Activated naive CD4-positive, alpha-beta T cell treated with anti-CD3 and anti-CD28 coated beads, Interleukin-2, amount 50 U/mL, for 16 hours (primary cell): ENCODE measurements at regions not wholly inside any gene's neighbourhood (a gene's known extent, or its start where the extent isn't known, plus 50 kb on each side); places are given as distances from the start of the nearest gene placed in this dataset.

Experiments
- DNase-seq: peaks from one replicate; pipeline ENCODE4 v3.0.0-alpha.2; 2020

DNA sequence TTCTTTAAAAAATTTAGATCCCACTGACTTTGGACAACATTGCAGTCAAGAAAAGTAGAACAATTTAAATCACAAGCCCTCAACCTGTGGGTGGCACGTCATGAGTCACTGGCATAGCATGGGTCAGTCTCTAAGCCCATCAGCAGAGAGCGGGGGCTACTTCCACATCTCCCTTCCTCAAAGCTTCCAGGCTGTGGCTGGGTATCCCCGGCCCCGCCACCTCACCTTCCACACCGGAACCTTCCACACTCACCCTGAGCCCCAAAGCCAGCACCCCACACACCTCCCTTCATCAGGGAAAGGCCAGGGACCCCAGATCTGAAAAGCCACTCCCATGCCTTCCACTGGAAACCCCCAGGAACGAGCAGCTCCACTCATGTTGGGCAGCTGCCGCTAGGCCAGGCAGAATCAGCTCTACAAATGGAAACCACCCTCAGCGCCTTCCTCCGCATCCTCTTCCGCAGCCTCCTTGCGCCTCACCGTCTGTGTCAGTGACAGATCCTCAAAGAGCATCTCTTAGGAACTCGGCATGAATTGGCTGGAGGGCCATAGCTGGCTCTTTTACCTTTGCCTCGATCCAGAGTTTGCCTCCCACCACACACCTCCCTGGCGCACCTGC lies 156.5 kb downstream of the ERCC6L2 start:
- no peak for DNase-seq

DNA sequence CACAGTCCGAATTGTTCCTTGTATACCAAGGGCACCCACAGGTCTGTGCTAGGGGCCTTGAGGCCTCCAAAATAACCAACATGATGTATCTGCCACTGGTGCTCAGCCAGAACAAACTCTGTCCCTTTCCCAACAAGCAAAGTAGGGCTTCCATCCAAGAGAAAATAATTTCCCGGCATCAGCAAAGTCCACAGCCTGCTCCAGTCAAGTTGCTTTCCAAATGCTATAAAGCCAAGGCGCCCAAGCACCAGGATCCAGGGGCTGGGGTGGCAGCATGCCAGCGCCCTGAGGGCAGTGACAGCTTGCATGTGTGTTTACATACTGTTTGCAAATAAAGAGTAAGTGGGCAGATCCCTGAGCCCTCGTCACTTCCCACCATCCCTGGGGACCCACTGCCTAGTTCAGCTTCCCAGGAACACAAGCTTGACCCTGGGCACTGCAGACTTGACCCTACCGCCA lies 155.9 kb downstream of the ERCC6L2 start:
- no peak for DNase-seq

DNA sequence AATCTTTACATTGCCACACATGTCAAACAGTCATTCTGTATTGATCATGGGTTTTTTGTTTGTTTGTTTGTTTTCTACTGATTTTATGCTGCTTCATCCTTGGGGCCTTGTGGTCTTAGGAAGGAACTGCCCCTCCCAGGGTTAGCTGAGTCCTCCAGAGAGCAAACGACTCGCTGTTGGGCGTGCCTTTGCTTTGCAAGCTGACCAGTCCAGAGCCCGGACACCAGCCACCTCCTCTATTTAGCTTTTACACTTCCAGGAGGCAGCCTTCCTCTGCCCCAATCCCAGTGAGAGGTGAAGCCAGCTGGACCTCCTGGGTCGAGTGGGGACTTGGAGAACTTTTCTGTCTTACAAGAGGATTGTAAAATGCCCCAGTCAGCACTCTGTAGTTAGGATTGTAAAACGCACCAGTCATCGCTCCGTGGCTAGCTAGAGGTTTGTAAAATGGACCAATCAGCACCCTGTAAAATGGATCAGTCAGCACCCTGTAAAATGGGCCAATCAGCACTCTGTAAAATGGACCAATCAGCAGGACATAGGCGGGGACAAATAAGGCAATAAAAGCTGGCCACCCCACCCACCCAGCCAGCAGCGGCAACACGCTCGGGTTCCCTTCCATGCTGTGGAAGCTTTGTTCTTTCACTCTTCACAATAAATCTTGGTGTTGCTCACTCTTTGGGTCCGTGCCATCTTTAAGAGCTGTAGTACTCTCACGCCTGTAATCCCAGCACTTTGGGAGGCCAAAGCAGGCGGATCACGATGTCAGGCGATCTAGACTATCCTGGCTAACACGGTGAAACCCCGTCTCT lies 154.4 kb downstream of the ERCC6L2 start:
- DNase-seq = no peak

DNA sequence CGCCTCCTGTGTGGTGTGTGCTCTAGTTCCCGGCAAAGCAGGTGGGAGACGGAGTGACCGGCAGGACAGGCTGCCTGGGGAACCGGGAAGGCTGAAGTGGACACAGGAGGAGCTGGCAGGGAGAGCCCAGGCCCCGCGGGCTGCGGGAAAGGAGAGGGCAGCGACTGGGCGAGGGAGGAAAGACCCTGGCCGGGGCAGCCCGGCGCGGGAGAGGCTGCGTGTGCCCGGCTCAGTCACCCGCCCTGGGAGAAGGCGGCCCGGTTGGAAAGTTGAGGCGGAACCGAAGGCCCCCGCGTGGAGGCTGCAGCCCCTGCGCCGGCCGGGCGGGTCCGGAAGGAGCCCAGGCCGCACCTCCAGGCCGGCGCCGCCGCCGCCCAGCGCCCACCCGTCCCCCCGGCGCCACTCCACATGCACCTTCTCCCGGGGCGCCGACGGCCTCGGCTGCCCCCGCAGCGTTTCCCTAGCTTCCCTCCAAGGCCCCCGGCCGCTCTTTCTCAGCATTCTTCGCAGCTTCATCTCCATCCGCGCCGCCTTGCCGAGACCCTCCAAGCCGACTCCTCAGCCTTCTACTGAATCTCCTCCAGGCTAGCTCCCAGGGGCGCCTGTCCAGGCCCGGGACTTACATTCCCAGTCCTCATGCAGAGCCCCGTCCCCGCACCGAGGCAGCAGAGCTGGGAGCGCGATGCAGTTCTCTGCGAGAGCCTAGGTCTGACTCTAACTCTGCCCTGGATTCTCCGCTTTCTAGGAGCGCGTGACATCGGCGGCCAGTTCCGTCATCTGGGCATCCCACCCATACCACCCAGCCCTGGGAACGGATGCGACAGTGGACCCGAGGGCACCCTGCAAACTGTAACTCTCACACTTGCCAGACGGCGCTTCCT lies 152.0 kb downstream of the ERCC6L2 start:
- no peak for DNase-seq

DNA sequence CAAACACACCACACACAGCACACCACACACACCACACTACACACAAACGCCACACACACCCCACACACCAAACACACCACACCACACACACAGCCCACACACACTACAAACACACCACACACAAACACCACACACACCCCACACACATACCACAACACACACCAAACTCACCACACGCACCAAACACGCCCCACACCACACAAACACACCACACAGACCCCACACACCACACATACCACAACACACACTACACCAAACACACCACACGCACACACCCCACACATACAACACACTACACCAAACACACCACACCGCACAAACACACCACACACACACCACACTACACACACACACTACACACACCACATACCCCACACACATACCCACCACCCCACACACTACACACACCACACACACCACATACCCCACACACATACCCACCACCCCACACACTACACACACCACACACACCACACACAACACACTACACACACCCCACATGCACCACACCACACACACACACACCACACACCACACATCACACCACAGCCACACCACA lies 151.2 kb downstream of the ERCC6L2 start:
- DNase-seq = no peak

DNA sequence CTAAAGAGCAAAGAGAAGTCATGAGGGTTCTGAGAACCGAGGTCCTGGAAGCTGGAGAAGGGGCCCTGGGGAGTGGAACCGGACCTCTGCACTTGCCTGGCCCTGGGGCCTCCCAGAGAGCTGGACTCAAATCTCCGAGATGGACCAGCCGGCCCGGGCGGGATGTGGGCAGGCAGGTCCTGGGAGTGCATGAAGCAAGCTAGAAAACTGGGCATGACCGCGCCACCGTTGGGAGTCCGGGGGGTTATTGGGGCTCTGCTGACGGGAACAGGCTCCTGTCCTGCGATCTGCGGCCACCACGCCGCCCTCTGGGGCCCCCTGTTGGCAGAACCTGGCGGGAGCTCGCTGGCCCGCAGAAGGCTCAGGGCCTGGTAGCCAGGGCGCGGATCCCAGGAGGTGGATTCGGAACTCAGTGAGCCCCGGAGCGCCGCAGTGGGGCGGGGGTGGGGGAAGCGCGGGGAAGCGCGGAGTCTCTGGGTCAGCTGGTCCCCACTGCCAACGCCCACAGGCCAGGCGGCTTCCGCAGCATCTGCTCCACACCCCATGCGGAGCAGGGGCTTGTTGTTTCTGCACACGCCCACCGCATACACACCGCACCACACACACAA lies 150.6 kb downstream of the ERCC6L2 start:
- no peak for DNase-seq

DNA sequence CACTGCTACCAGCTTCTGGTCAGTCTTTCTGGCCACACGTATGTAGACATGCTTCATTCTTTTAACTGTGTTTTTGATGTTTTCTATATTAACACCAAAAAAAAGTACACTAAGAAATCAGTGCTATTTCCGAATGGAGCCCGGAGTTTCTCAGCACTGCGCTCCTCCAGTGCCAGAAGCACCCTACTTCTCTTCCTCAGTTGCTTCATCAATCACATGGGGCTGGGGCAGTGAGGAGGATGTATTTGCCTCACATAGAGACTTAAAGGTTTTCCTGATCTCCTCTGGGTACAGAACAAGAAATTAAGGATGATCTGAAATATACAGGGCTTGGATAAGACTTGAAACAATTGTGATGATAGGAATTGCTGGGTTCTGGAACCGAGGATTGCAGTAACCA lies 148.0 kb downstream of the ERCC6L2 start:
- DNase-seq = no peak

DNA sequence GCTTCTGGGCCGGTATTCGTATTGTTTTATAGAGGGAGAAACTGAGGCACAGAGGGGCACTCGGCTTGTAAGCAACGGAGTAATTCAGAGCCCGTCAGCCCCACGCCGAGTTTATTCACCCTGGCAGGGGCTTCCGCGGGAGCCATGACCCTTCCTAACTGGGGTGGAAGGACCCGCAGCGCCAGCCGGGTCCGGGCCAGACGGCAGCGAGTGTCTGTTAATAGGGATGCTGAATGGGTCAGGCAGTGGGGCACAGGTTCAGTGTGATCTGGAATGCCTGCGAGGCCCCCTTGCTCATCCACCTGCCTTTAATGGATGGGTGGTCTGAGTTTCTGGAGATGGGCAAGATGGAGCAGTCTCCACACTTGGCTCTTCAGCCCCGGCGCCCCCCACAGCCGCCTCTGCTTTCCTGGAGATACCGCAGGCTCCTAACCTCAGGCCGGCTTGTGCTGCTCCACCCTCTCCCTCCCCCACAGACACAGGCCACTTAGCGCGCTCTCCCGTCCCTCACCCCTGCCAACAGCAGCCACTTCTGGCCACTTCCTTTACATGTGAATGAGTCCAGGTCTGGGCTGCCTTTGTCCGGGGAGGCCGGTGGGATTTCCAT lies 147.1 kb downstream of the ERCC6L2 start:
- no peak for DNase-seq

DNA sequence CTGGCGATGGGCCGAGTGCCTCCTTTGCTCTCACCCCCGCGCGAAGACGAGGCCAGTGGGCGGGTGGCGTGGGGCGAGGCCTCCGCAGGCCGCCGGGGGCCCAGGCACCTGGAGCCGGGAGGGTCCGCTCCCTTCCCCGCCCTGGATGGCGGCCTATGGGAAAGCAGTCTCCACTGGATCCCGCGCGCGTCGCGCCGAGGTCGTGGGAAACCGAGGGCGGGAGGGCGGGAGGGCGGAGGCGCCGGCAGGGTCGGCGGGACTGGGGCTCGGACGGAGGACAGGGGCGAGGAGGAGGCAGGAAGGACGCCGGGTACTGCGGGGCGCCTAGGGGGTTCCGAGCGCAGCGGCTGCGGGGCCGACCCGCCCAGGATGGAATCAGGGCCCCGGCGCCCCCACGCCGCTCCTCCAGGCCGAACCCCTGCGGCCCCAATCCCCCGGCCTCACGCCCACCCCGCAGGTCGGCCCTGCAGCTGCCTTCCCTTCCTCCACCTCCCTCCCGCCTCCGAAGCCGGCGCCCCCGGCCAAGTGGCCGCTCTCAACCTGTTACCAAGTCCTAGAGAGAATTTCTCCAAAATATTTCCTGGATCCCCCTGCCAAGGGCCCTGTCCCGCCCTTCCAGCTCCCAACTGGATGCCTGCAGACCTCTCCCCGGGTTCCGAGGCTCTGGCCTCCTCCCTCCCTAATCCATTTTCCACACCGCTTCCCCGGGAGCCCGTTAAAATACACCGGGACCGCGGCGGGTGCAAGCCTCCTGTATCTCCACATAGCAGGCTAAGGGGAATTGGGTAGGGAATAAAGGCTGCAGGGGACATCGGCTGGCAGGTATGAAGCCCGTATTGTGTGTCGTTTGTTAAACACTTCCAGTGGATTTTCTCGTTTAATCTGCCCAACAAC lies 146.3 kb downstream of the ERCC6L2 start:
- peak; percentile 29 for DNase-seq

DNA sequence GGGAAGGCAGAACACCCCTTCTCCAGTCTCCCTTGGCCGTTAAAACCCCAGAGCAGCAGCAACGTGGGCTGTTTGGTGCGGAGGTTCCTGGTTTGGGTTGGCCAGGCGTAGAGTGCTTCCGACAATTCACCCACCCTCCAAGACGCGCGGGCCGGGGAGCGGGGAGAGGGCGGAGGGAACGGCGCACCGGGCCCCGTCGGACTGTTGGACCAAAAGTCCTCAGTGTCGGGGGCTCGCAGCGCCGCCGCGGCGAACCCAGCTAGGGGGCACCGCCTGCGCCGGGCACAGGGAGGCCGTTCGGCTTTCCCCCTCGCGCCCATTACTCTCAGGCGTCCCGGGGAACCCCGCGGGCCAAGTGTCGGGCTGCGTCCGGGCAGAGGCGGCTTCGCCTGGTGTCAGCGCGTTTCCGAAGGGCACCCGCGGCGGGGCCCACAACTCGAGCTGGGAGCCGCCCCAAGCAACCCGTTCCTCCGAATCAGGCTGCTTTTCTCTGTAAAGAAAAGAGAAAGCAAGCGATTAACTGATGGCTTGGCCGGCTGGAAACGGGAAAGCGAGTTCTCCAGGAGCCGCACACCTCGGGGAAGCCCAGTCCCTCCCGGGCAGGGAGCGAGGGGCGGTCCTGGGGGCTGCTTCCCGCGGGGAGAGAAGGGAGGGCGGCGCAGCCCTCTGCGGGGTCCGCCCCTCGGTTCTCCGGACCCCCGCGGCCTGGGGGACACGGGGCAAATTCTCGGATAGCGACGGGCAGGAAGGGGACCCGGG lies 145.5 kb downstream of the ERCC6L2 start:
- peak; percentile 57 for DNase-seq

DNA sequence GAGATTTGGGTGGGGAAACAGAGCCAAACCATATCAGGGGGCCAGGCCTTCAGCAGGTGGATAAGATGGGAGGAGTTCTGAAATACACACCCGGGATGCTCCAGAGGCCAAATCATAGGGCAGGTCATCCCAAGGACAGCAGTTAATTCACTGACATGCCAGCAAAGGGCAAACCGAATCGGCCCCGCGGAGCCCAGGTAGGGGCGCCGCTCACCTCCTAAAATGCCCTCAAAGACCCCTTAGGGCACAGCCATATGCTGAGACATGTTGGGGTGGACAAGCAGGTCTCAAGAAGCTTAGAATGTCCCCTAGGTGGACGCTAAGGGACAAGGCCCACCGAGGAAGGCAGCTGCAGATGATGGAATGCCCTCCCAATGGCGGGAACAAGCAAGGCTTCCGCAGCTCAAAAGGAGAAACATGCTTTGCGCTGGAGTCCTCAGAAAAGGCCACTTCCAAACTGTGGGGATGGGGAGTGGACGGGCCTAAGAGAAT lies 144.9 kb downstream of the ERCC6L2 start:
- no peak for DNase-seq
